NCI-H748 treated with DMSO at 0.1 percent for 48 hours (cell line): ENCODE measurements at regions not wholly inside any gene's neighbourhood (a gene's known extent, or its start where the extent isn't known, plus 50 kb on each side); places are given as distances from the start of the nearest gene placed in this dataset.

Source experiments
- DNase-seq: peaks from one replicate; lab custom pipeline; 2025; lab: John Stamatoyannopoulos, UW

- DNase-seq, result no peak
Observed at GRCh38 chr3:124447845-124448244, 282.4 kb upstream of the UMPS start.

- DNase-seq, result no peak
Observed at GRCh38 chr3:124448954-124449353, 281.3 kb upstream of the UMPS start.

- DNase-seq, result no peak
Observed at GRCh38 chr3:124450366-124450765, 279.9 kb upstream of the UMPS start.

- no peak for DNase-seq
Observed at GRCh38 chr3:124451630-124452317, 278.5 kb upstream of the UMPS start.

- no peak for DNase-seq
Observed at GRCh38 chr3:124453189-124453588, 277.1 kb upstream of the UMPS start.

GRCh38 chr3:124455891-124456290 lies 274.4 kb upstream of the UMPS start:
- DNase-seq, result no peak

- DNase-seq, result no peak
Observed at GRCh38 chr3:124456506-124456905, 273.7 kb upstream of the UMPS start.

GRCh38 chr3:124459678-124460077 lies 270.6 kb upstream of the UMPS start:
- DNase-seq, result no peak

GRCh38 chr3:124461126-124461525 lies 269.1 kb upstream of the UMPS start:
- DNase-seq, result no peak

GRCh38 chr3:124461838-124462632 lies 268.2 kb upstream of the UMPS start:
- no peak for DNase-seq

- DNase-seq, result no peak
Observed at GRCh38 chr3:124463234-124463633, 267.0 kb upstream of the UMPS start.

- DNase-seq, result peak; percentile 30
Observed at GRCh38 chr3:124467980-124468902, 262.0 kb upstream of the UMPS start.

- no peak for DNase-seq
Observed at GRCh38 chr3:124469555-124469954, 260.7 kb upstream of the UMPS start.

GRCh38 chr3:124478830-124479229 lies 251.4 kb upstream of the UMPS start:
- DNase-seq, result no peak

GRCh38 chr3:124483915-124484470 lies 246.3 kb upstream of the UMPS start:
- no peak for DNase-seq

GRCh38 chr3:124486324-124486723 lies 243.9 kb upstream of the UMPS start:
- DNase-seq, result no peak

GRCh38 chr3:124489506-124489905 lies 240.7 kb upstream of the UMPS start:
- DNase-seq, result no peak

- no peak for DNase-seq
Observed at GRCh38 chr3:124491098-124491497, 239.2 kb upstream of the UMPS start.

- no peak for DNase-seq
Observed at GRCh38 chr3:124491875-124492274, 238.4 kb upstream of the UMPS start.

- DNase-seq, result no peak
Observed at GRCh38 chr3:124492824-124493223, 237.4 kb upstream of the UMPS start.

- DNase-seq, result no peak
Observed at GRCh38 chr3:124496061-124496460, 234.2 kb upstream of the UMPS start.

- no peak for DNase-seq
Observed at GRCh38 chr3:124497487-124497886, 232.8 kb upstream of the UMPS start.
